Activated T-cell treated with anti-CD3 and anti-CD28 coated beads for 4 hours (primary cell): ENCODE measurements at regions not wholly inside any gene's neighbourhood (a gene's known extent, or its start where the extent isn't known, plus 50 kb on each side); places are given as distances from the start of the nearest gene placed in this dataset.
"Not testable (repeated sequence)": the region's sequence is repeated elsewhere in the genome, so short reads cannot be mapped to it uniquely, and the experiment has no call there.

Source experiments
- DNase-seq: peaks from one replicate; pipeline ENCODE4 v3.0.0-alpha.2; 2020

DNA sequence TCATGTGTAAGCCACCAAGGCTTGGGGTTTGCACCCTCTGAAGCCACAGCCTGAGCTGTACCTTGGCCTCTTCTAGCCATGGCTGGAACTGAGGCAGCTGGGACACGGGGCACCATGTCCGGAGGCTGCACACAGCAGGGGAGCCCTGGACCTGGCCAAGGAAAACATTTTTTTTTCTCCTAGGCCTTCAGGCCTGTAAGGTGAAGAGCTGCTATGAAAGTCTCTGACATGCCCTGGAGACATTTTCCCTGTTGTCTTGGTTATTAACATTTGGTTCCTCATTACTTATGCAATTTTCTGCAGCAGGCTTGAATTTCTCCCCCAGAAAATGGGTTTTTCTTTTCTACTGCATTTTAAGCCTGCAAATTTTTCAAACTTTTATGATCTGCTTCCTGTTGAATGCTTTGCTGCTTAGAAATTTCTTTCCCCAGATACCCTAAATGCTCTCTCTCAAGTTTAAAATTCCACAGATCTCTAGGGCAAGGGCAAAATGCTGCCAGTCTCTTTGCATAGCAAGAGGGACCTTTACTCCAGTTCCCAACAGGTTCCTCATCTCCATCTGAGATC is 295.8 kb downstream of the LTN1 start:
- no peak for DNase-seq

GRCh38 chr21:28693476-28693875 is 299.2 kb downstream of the LTN1 start:
- no peak for DNase-seq

DNA sequence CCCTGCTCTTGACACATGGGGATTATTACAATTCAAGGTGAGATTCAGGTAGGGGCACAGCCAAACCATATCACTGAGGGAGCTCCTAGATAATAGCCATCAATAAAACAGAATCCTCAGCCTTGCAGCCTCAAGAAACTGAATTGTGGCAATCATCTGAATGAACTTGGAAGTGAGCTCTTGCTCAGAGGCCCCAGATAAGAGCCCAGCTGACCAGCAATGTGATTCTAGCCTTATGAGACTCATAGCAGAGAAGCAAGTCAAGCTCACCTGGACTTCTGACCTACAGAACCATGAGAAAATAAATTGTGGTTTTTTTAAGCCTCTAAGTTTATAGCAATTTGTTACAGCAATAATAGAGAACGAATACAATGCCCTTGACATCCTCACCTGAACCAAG is 302.5 kb downstream of the LTN1 start:
- no peak for DNase-seq

GRCh38 chr21:28688381-28688780 is 304.3 kb downstream of the LTN1 start:
- DNase-seq: no peak

- no peak for DNase-seq
Measured at GRCh38 chr21:28687586-28687985, 305.1 kb downstream of the LTN1 start.

DNA sequence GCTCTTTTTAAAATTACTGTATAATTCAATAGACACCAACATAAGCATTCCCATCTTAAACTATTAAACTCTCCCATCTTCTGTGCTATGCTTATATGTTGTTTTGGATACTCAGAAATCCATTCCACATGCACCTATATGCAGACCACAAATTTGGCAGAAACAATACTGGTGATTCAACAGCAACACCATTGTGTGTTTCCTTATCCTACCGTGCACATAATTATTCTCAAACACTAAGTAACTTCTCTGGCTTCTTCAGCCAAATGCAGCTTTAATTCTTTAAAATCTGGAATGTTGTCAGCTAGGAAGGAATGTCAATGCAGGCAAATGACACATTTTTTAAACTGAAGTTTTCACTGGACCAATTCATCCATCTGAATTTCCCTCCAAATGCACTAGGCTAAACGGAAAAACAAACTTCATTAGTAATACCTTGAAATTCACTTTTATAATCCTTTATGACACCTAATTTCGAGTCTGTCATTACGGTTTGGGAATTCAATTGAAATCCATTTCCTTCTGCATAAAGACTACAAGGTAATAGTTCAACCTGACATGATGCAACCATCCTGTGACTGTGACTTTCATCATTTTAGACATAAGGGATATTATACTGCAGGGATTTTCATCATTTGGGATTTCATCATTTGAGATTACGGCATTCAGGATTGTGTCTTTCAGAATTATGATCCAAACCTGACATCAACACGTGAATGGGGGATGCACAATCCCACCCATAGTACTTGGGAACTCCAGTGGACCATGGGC is 308.5 kb downstream of the LTN1 start:
- DNase-seq: no peak

GRCh38 chr21:28682884-28683283 is 309.8 kb downstream of the LTN1 start:
- not testable (repeated sequence) for DNase-seq

DNA sequence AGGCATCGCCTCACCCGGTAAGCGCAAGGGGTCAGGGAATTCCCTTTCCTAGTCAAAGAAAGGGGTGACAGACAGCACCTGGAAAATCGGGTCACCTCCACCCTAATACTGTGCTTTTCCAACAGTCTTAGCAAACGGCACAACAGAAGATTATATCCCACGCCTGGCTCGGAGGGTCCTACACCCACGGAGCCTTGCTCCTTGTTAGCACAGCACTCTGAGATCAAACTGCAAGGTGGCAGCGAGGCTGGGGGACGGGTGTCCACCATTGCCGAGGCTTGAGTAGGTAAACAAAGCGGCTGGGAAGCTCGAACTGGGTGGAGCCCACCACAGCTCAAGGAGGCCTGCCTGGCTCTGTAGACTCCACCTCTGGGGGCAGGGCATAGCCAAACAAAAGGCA is 315.6 kb downstream of the LTN1 start:
- not testable (repeated sequence) for DNase-seq

GRCh38 chr21:28675331-28676041 is 317.2 kb downstream of the LTN1 start:
- no peak for DNase-seq

- DNase-seq: no peak
Measured at GRCh38 chr21:28674763-28675162, 317.9 kb downstream of the LTN1 start.

GRCh38 chr21:28671549-28672195 is 321.0 kb downstream of the LTN1 start:
- no peak for DNase-seq

DNA sequence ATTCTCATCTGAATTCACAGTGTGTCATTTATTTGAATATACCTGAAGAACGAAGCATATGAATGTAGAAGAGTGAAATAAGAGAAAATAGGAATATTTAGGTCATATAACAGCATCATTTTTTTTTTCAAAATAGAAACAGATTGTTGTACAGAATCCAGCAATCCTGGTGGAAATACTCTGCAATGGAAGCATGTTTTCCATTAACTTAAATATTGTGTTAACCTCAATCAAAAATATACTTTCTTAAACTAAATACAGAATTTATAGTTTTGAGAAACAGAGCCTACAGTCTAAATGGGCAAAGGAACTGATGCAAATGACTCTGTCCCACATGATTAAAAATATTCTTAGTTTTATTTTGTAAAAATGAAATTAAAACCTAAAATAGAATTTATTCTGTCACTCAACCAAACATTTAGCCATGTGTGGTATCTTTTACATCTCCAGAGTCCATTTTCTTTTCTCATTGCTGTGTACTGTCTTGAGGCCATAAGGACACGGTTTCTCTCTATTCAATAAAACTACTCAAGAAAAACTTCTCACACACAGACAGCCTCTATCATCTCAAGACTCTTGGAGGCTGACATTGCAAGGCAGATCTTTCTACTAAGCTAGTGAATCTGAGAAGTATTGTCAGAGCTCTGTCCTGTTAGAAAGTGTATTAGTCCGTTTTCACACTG is 322.6 kb downstream of the LTN1 start:
- no peak for DNase-seq

DNA sequence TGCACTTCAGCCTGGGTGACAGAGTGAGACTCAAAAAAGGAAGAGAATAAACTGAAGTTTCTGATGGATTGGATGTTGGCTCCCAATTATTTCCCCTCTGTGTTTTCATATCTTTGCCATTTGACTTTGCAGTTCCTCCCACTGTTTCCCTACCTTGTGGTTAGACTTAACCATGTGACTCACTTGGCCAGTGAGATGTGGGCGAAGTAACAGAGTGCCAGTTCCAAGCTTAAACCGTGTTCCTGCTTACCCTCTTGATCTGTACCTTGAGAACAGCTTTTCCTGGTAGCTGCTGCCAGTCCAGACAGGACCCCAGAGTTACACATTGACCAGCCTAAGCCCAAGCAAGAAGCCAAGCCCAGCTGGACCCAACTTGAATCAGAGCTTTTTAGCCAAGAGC is 323.4 kb downstream of the LTN1 start:
- DNase-seq: no peak

DNA sequence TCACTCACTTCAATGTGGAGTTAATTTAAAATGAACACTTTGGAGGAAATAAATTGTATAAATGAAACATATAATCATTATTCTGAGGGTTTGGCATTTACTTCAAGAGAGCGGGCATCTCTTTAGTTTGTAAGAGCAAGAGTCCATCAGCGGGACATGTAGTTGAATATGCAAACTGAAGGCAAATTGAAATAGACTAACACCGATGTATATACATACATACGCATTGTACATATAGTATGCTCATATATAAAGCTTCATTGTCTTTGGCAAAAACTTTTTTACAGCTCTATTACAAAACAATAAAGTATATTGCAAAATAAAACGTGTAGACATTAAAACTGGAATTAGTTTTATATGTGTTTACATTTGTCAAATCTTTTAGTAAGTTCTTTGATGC is 328.9 kb downstream of the LTN1 start:
- no peak for DNase-seq

- no peak for DNase-seq
Measured at GRCh38 chr21:28663111-28663693, 329.5 kb downstream of the LTN1 start.

- no peak for DNase-seq
Measured at GRCh38 chr21:28657566-28657965, 335.1 kb downstream of the LTN1 start.

DNA sequence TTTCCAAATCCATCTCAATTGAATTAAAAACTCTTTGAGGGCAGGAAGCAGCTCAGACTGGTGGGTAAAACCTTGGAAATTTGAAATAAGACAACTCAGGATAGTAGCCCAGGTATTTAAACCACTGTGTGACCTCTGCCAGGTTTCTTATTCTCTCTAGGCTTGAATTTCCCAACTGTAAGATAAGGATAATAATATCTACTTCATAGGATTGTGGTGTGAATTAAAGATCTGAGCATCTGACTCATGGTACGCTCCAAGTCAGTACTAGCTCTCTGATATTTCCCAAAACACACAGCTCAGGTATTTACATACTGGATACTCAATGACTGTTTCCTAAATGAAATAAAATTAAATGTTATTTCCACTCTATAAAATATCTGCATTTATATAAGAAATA is 337.2 kb downstream of the LTN1 start:
- no peak for DNase-seq

- no peak for DNase-seq
Measured at GRCh38 chr21:28654406-28654805, 338.3 kb downstream of the LTN1 start.

- DNase-seq: no peak
Measured at GRCh38 chr21:28644762-28645161, 347.9 kb downstream of the LTN1 start.

GRCh38 chr21:28642891-28643290 is 349.8 kb downstream of the LTN1 start:
- no peak for DNase-seq

DNA sequence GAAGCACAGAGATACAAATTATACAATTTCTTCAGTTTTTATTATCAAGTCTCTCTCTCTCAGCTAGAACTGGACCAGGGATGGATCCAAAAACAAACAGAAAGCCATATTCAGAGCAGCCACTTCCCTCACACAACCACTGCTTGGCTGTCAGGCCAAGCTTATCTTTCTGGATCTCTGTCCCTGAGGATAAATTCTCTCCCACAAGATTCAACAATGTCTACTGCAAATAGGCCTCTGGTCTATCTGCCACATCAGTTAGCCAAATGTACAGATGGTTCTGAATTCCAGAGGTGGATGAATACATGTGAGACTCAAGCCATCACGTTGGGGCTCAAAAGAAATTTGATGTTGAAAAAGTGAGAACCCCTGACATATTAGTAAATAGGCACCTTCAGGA is 350.9 kb downstream of the LTN1 start:
- no peak for DNase-seq

DNA sequence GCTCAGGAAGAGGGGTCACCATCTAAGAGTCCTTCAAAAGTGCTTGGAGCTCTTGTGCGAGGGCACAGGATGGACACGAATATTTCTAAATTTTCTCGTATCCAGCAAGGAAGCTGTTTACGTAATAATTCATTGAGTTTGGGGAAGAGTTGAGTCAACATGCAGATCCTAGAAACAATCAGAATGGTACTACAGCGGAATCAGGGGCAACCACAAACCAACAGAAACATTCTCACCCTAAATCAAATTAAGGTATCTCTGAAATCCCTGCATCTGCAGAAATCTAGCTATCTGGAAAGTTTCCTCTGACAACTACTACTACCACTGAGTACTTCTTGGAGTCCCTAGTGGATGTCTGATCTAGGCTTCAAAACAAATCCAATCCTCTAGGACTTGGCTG is 352.4 kb downstream of the LTN1 start:
- no peak for DNase-seq

DNA sequence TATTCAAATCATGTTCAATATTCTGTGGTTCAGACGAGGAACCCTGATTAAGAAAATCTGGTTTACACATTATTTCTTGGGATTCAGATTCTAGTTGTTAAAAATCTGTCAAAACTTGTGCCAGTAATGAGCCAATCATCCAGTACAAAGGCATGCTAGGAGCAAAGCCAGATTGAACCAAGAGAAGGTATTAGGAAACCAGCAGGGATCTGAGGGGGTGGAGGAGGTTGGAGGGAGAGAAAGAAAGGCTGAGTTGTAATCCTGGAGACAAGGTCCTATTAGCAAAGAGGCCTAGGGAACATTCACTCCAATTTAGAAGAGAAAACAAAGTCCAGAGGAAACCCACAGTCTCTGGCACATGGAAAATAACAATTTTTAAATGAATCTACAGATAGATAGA is 352.9 kb downstream of the LTN1 start:
- DNase-seq: no peak
